ENCODE measurements at regions not wholly inside any gene's neighbourhood (a gene's known extent, or its start where the extent isn't known, plus 50 kb on each side); places are given as distances from the start of the nearest gene placed in this dataset.

- SMC1A ChIA-PET (ENCODE audit: uncharacterized antibody, unreplicated experiment), result no interaction called here
Measured at GRCh38 chr15:36448418-36448817, 131.0 kb upstream of the CDIN1 start.

More at GRCh38 chr15:36448418-36448817, 131.0 kb upstream of the CDIN1 start:
- ChIA-PET RAD21 (ENCODE audit: unreplicated experiment) (no interaction called here), CTCF (interaction anchor here (1.0 to 1.2 kb wide), 2 partner anchors 20 to 53 kb away, joined by 3 read pairs; no protein-coding TSS in a partner anchor), POLR2A (no interaction called here)
- Histone ChIP-seq H4K20me1 (ENCODE audit: control insufficient read depth, insufficient read depth) (no peaks in the 10 kb centered on the region), H3K27me3 (replicated peaks in 1 of 2; ENCODE audit: control insufficient read depth in 2 of 2, insufficient read depth in 2 of 2, low read length in 1 of 2) (no peaks in the 10 kb centered on the region), H3K79me2 (ENCODE audit: control insufficient read depth, insufficient read depth, low read length) (no peaks in the 10 kb centered on the region), H2AFZ (ENCODE audit: control insufficient read depth, low read depth, low read length) (no peak overlapping the region), H3K9ac (ENCODE audit: control insufficient read depth, insufficient read depth, low read length) (no peak overlapping the region), H3K4me1 (ENCODE audit: control insufficient read depth, insufficient read depth, low read length) (no peaks in the 10 kb centered on the region), H3K4me2 (ENCODE audit: control insufficient read depth, insufficient read depth) (no peak overlapping the region), H3K36me3 (ENCODE audit: control insufficient read depth in 2 of 2, insufficient read depth in 2 of 2, low read length in 1 of 2) (no peaks in the 10 kb centered on the region), H3K4me3 (no peak overlapping the region), H3K27ac (ENCODE audit: control insufficient read depth, insufficient read depth) (no peak overlapping the region), H3K9me3 (replicated peaks; ENCODE audit: control insufficient read depth, insufficient read depth, low read length) (no peaks in the 10 kb centered on the region)
- TF ChIP-seq CBX5 (IDR thresholded peaks at IDR 0.05; ENCODE audit: low read depth) (no peak), ATF2 (IDR thresholded peaks at IDR 0.05; ENCODE audit: low read length) (no peak), CEBPZ (IDR thresholded peaks at IDR 0.05; ENCODE audit: low read depth, low read length) (no peak), WRNIP1 (IDR thresholded peaks at IDR 0.05; ENCODE audit: borderline replicate concordance, low read depth, low read length) (no peak), RUNX3 (IDR thresholded peaks at IDR 0.05; ENCODE audit: low read length) (no peak), ZNF24 (IDR thresholded peaks at IDR 0.05) (no peak), DPF2 (IDR thresholded peaks at IDR 0.05) (no peak), IRF4 (IDR thresholded peaks at IDR 0.05; ENCODE audit: low read depth, low read length) (no peak), SUPT20H (IDR thresholded peaks at IDR 0.05; ENCODE audit: borderline replicate concordance, control insufficient read depth, low read depth, low read length) (no peak), NKRF (conservative IDR thresholded peaks at IDR 0.05) (no peak), IKZF2 (IDR thresholded peaks at IDR 0.05) (no peak), CEBPB (IDR thresholded peaks at IDR 0.05; ENCODE audit: borderline replicate concordance in 1 of 2, low read depth in 2 of 2, low read length in 2 of 2) (no peak), TCF7 (IDR thresholded peaks at IDR 0.05; ENCODE audit: borderline replicate concordance) (no peak)
- TF ChIP-seq, protein P1, sequence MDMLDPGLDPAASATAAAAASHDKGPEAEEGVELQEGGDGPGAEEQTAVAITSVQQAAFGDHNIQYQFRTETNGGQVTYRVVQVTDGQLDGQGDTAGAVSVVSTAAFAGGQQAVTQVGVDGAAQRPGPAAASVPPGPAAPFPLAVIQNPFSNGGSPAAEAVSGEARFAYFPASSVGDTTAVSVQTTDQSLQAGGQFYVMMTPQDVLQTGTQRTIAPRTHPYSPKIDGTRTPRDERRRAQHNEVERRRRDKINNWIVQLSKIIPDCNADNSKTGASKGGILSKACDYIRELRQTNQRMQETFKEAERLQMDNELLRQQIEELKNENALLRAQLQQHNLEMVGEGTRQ (IDR thresholded peaks at IDR 0.05; ENCODE audit: borderline replicate concordance, low read depth, low read length), result no peak
- TF ChIP-seq, protein P2, sequence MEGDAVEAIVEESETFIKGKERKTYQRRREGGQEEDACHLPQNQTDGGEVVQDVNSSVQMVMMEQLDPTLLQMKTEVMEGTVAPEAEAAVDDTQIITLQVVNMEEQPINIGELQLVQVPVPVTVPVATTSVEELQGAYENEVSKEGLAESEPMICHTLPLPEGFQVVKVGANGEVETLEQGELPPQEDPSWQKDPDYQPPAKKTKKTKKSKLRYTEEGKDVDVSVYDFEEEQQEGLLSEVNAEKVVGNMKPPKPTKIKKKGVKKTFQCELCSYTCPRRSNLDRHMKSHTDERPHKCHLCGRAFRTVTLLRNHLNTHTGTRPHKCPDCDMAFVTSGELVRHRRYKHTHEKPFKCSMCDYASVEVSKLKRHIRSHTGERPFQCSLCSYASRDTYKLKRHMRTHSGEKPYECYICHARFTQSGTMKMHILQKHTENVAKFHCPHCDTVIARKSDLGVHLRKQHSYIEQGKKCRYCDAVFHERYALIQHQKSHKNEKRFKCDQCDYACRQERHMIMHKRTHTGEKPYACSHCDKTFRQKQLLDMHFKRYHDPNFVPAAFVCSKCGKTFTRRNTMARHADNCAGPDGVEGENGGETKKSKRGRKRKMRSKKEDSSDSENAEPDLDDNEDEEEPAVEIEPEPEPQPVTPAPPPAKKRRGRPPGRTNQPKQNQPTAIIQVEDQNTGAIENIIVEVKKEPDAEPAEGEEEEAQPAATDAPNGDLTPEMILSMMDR (IDR thresholded peaks at IDR 0.05 in 2 of 3, conservative IDR thresholded peaks at IDR 0.05 in 1 of 3; ENCODE audit: control insufficient read depth in 2 of 3, extremely low read depth in 1 of 3, insufficient read depth in 1 of 3, low read depth in 3 of 3, low read length in 3 of 3), result no peak
- in situ Hi-C loops (cut with MboI), result no loop called here
- DNase-seq (ENCODE audit: low read depth, low spot score) (no peak), FAIRE-seq (no peak), ATAC-seq (no peak)
- BruUV-seq (replicated peaks), result no TSS peak
- intact Hi-C loops (cut with micrococcal nuclease; ENCODE audit: unreplicated experiment), result no loop called here

Measured in GM12878 (cell line).